ENCODE measurements at regions not wholly inside any gene's neighbourhood (a gene's known extent, or its start where the extent isn't known, plus 50 kb on each side); places are given as distances from the start of the nearest gene placed in this dataset.

- TF ChIP-seq, protein P1, sequence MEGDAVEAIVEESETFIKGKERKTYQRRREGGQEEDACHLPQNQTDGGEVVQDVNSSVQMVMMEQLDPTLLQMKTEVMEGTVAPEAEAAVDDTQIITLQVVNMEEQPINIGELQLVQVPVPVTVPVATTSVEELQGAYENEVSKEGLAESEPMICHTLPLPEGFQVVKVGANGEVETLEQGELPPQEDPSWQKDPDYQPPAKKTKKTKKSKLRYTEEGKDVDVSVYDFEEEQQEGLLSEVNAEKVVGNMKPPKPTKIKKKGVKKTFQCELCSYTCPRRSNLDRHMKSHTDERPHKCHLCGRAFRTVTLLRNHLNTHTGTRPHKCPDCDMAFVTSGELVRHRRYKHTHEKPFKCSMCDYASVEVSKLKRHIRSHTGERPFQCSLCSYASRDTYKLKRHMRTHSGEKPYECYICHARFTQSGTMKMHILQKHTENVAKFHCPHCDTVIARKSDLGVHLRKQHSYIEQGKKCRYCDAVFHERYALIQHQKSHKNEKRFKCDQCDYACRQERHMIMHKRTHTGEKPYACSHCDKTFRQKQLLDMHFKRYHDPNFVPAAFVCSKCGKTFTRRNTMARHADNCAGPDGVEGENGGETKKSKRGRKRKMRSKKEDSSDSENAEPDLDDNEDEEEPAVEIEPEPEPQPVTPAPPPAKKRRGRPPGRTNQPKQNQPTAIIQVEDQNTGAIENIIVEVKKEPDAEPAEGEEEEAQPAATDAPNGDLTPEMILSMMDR (IDR thresholded peaks at IDR 0.05; ENCODE audit: partially characterized antibody, unreplicated experiment), result no peak
- no peak for DNase-seq
- Mint-ChIP-seq H3K27me3 (ENCODE audit: unreplicated experiment) (peaks cover 2% of the 10 kb centered on the region), H3K4me1 (ENCODE audit: low read depth, unreplicated experiment) (no peaks in the 10 kb centered on the region), H3K27ac (ENCODE audit: unreplicated experiment) (no peak overlapping the region), H3K36me3 (ENCODE audit: unreplicated experiment) (no peaks in the 10 kb centered on the region), H3K4me3 (ENCODE audit: unreplicated experiment) (no peak overlapping the region), H3K9me3 (ENCODE audit: unreplicated experiment) (no peaks in the 10 kb centered on the region)
Observed at GRCh38 chr2:65548576-65549256, 116.3 kb upstream of the SPRED2 start.

GRCh38 chr2:65548064-65548463 lies 115.7 kb upstream of the SPRED2 start:
- H3K4me3 Mint-ChIP-seq (ENCODE audit: unreplicated experiment), result no peak overlapping the region
- H3K27ac Mint-ChIP-seq (ENCODE audit: unreplicated experiment), result no peak overlapping the region
- no peak for DNase-seq
- TF ChIP-seq, protein P1 (IDR thresholded peaks at IDR 0.05; ENCODE audit: partially characterized antibody, unreplicated experiment), result no peak
- no peaks in the 10 kb centered on the region for H3K9me3 Mint-ChIP-seq (ENCODE audit: unreplicated experiment)
- no peaks in the 10 kb centered on the region for H3K4me1 Mint-ChIP-seq (ENCODE audit: low read depth, unreplicated experiment)
- H3K36me3 Mint-ChIP-seq (ENCODE audit: unreplicated experiment), result no peaks in the 10 kb centered on the region
- peaks cover 2% of the 10 kb centered on the region for H3K27me3 Mint-ChIP-seq (ENCODE audit: unreplicated experiment)

DNA sequence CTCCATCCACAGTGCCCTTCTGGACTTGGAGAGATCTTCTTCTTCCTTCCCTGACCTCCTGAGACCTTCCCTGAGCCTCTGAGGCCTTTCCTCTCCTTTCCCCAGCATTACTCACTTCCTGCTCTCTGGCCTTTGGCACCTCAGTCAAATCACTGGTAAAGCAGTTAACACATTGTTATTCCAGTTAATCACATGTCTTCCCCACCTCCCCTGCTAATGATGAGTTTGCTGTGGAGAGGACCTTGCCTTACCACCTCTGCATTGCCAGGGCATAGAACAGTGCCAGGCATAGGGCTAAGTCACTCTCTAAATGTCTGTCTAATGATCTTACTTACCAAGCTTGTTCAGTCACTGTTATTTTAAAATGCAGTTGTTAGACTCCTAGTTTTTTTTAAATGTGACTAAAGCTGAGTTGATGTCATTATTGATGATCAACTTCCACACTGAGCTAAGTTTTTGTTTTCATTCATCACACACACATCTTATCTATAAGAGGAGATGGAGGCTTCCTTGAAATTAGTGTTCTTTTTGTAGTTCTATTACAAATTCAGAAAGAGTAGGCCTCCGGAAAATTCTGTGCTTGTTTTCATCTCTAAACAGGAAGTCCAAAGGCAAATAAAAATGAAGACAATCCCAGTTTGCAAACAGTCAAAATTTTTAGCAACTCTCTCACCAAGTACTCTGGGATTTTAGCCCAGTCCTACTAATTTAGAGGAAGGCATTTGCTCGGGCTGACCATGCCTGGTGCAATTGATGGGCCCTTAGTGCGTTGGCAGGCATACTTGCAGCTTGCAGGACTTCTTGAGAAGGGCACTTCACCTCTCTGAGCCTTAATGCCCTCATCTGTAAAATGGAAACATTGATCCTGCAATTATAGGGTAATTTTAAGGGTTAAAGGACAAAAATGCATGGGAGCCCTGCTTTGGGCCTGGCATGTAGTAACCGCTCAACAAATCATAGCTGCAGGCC lies 113.7 kb upstream of the SPRED2 start:
- no peak for DNase-seq
- no peaks in the 10 kb centered on the region for H3K4me1 Mint-ChIP-seq (ENCODE audit: low read depth, unreplicated experiment)
- no peak overlapping the region for H3K27ac Mint-ChIP-seq (ENCODE audit: unreplicated experiment)
- no peak overlapping the region for H3K4me3 Mint-ChIP-seq (ENCODE audit: unreplicated experiment)
- TF ChIP-seq, protein P1 (IDR thresholded peaks at IDR 0.05; ENCODE audit: partially characterized antibody, unreplicated experiment), result no peak
- H3K36me3 Mint-ChIP-seq (ENCODE audit: unreplicated experiment), result no peaks in the 10 kb centered on the region
- no peaks in the 10 kb centered on the region for H3K9me3 Mint-ChIP-seq (ENCODE audit: unreplicated experiment)
- H3K27me3 Mint-ChIP-seq (ENCODE audit: unreplicated experiment), result peaks cover 2% of the 10 kb centered on the region

- H3K4me3 Mint-ChIP-seq (ENCODE audit: unreplicated experiment), result no peak overlapping the region
- H3K9me3 Mint-ChIP-seq (ENCODE audit: unreplicated experiment), result no peaks in the 10 kb centered on the region
- TF ChIP-seq, protein P1 (IDR thresholded peaks at IDR 0.05; ENCODE audit: partially characterized antibody, unreplicated experiment), result no peak
- H3K4me1 Mint-ChIP-seq (ENCODE audit: low read depth, unreplicated experiment), result peaks cover 5% of the 10 kb centered on the region
- peaks cover 2% of the 10 kb centered on the region for H3K27me3 Mint-ChIP-seq (ENCODE audit: unreplicated experiment)
- no peak for DNase-seq
- no peaks in the 10 kb centered on the region for H3K36me3 Mint-ChIP-seq (ENCODE audit: unreplicated experiment)
- H3K27ac Mint-ChIP-seq (ENCODE audit: unreplicated experiment), result no peak overlapping the region
Observed at GRCh38 chr2:65541773-65542172, 109.4 kb upstream of the SPRED2 start.

- Mint-ChIP-seq H3K9me3 (ENCODE audit: unreplicated experiment) (no peaks in the 10 kb centered on the region), H3K27ac (ENCODE audit: unreplicated experiment) (no peak overlapping the region), H3K36me3 (ENCODE audit: unreplicated experiment) (no peaks in the 10 kb centered on the region), H3K4me1 (ENCODE audit: low read depth, unreplicated experiment) (peaks cover 9% of the 10 kb centered on the region), H3K4me3 (ENCODE audit: unreplicated experiment) (no peak overlapping the region), H3K27me3 (ENCODE audit: unreplicated experiment) (no peaks in the 10 kb centered on the region)
- DNase-seq, result peak; percentile 55
- TF ChIP-seq, protein P1 (IDR thresholded peaks at IDR 0.05; ENCODE audit: partially characterized antibody, unreplicated experiment), result no peak
Observed at GRCh38 chr2:65539633-65540032, 107.2 kb upstream of the SPRED2 start.

Measured in glutamatergic neuron (in vitro differentiated cells).